ENCODE measurements at regions not wholly inside any gene's neighbourhood (a gene's known extent, or its start where the extent isn't known, plus 50 kb on each side); places are given as distances from the start of the nearest gene placed in this dataset.

DNA sequence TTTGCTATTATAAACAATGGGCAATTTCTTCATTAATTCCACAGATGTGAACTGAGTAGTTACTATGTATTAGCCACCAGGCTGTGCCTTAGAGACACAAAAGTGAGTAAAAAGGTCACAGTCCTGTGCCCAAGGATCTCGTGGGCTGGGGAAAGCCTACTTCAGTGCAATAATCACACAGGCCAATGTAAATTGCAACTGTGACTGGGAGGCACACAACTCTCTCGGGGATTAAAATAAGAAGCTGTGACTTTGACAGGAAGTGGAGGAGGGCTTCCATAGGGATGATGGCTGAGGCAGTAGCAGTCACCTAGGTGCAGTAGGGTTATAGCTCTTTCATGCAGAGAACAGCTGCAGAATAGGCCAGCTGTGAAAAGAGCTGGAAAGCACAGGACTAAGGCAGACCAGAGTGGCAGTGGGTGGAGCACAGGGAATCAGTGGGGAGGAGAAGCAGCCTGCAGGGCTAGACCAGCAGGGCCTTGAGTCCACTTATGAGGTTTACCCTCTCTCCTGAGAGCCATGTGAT lies 121.9 kb downstream of the MAB21L3 start:
- no peak for DNase-seq

DNA sequence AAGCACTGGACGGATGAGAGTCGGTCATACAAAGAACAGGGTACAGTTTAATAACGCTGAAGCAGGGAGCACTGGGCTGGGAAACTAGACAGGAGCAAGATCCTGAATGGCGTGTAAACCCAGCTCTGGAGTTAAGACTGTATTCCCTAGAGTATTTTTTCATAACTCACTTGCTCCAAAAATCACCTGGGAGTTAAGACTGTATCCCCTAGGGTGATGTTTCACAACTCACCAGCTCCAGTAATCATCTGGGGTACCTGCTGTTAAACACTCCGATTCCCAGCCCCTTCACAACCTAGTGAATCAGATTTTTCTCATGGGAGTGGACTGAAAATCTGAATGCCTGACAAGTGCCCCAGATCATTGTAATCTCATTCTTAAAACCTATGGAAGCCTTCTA lies 123.2 kb downstream of the MAB21L3 start:
- no peak for DNase-seq

- DNase-seq, result no peak
Observed at GRCh38 chr1:116239916-116240315, 128.7 kb downstream of the MAB21L3 start.

DNA sequence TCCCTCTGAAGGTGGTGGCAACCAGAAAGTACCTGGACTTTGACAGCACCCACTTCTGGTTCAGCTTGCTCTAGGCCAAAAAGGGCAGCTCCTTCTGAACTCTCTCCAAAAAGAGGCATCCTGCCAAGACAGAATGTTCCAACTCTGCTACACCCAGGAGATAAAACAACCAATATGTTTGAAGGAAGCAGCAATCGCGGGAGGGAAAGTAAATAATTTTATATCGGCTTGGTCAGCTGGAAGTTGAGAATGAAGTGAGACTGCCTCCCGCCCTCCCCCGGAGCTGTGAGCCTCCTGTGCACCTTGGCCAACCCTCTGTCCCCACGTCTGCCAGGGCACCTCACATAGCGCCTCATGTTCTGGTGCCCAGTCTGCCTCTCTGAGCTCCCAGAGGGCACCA lies 130.3 kb upstream of the ATP1A1 start:
- no peak for DNase-seq

GRCh38 chr1:116243333-116244054 lies 129.6 kb upstream of the ATP1A1 start:
- no peak for DNase-seq

- DNase-seq, result no peak
Observed at GRCh38 chr1:116246174-116246573, 126.9 kb upstream of the ATP1A1 start.

DNA sequence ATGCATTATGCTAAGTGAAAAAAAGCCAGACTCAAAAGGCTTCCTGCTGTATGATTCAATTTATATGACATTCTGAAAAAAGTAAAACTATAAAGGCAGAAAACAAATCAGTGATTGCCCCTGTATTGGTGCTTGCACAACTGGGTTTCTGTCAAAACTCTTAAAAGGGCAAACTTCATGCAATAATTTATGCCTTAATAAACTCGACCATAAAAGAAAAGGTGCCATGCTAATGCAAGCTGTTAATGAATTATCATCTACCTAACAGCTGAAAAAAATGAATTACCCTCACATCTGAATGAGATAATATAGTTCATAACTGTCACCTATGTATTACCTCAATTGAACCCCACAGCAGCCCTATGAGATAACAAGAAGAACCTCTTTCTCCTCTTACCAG lies 120.8 kb upstream of the ATP1A1 start:
- DNase-seq, result no peak

DNA sequence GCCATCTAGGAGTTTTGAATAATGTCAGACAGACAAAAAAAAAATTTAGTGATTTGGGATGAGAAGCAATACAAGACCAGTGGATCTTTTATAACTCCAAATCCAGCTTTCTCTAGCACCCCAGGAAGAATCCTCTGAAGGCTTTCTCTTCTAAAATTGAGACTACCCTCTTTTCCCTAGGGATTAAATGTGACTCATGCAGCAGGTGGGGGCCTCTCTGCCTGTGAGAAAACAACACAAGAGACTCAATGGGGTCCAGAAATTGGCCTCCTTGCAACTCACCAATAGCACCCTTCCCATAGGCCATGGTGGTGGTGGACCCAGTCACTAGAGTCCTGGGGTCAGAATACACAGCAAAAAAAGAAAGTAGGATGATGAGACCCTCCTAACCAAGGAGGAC lies 120.3 kb upstream of the ATP1A1 start:
- no peak for DNase-seq

- no peak for DNase-seq
Observed at GRCh38 chr1:116253566-116254382, 119.3 kb upstream of the ATP1A1 start.

DNA sequence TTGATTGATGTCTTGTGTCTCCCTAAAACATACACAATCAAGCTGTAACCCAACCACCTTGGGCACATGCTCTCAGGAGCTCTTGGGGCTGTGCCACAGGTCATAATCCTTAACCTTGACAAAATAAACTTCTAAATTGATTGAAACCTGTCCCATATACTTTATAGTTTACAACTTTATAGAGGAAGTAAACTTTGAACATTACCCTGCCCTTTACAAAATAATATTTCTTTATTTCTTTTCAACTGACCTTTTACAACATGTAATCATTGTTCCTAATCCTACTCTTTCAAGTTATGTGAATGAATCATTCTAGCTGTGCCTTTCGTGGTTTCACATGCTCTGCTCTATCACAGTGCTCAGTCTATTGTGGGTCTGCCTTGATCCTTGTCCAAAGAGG lies 118.3 kb upstream of the ATP1A1 start:
- DNase-seq, result no peak

DNA sequence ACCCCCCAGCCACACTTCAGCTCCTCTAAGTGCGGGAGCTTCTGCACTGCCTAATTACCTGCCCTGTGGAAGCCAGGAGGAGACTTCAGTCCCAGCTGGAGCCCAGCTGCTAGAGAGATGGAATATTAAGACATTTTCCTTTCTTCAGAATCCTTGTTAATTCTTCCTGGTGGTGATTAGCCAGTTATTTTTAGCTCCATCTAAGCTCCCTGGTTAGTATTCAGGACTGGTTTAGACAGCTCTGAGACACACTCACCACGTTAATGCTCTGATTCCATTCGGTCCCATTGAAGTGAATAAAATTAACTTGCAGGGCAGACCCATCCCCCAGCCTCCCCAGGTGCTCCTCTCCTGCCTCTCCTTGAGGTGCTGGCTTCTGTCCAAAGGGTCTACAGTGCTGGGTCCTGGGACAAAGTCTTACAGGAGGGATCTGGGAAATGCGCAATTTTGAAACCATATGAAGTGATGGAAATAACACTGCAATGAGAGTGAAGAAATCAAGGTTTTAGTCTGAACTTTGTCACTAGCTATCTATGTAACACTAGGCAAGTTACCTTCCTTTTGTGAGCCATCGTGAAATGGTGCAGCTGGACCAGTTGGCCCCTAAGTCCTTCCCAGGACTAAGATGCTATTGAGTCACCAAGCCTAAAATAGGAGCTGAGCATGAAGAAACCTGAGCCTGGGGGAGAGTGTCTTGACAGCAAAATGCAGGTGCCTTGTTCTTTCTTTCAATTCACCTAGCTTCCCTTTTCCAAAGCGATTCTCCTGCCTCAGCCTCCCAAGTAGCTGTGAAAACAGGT lies 117.4 kb upstream of the ATP1A1 start:
- no peak for DNase-seq

DNA sequence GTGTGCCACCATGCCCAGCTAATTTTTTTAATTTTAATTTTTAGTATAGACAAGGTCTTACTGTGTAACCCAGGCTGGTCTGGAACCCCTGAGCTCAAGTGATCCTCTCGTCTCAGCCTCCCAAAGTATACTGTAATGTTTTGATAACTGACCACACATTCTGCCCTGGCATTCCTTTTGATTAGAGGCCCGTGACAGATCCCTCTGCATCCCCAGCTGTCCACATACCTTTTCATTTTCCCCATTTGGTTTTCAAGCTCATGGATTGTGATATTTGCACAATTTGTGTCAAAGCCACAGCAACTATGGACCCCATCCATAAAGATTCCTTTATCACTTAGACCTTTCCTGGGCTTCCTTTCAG lies 116.8 kb upstream of the ATP1A1 start:
- DNase-seq, result peak; percentile 3

GRCh38 chr1:116256875-116257274 lies 116.2 kb upstream of the ATP1A1 start:
- no peak for DNase-seq

GRCh38 chr1:116257341-116257767 lies 115.7 kb upstream of the ATP1A1 start:
- DNase-seq, result no peak

DNA sequence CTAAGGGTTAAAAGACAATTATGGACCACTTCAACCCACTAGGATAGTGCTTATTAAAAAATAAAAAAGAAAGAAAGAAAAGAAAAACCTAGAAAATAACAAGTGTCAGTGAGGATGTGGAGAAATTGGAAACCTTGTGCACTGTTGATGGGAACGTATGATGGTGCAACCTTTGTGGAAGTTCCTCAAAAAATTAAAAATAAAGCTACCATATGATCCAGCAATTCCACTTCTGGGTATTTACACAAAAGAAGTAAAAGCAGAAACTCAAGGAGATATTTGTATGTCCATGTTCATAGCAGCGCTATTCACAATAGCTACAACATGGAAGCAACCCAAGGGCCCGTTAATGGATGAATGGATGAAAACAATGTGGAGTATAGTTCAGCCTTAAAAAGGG lies 115.2 kb upstream of the ATP1A1 start:
- no peak for DNase-seq

DNA sequence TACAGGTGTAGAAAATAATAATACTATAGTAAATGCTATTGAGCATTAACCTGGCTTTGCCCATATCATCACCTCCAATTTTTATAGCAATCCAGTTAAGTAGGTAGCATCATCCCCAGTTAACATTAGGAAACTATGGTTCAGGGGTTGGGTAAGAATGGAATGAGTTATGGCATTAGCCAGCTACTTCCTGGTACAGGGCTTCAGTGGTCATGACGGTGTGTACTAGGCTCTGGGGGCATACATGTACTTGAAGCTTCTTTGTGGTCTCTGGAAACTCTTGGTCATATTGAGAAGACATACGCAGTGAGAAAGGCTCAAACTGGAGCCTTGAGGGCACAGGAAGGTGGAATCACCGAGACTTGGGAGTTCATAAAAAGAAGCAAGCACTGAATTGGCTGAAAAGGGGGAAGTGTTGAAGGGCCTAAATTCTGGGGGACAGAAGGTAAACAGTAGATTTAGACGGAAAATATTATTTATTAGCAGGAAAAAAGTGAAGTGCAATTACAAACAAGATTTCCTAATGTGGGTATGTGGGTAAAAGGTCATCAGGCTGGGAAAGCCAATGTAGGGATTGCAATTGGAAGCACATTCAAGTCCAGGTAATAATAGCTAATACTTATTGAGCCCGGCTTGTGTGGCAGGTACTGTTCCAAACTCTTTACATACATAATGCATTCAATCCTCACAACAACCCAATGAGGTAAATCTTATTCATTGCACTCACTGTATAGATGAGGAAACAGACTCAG lies 114.2 kb upstream of the ATP1A1 start:
- DNase-seq, result no peak

DNA sequence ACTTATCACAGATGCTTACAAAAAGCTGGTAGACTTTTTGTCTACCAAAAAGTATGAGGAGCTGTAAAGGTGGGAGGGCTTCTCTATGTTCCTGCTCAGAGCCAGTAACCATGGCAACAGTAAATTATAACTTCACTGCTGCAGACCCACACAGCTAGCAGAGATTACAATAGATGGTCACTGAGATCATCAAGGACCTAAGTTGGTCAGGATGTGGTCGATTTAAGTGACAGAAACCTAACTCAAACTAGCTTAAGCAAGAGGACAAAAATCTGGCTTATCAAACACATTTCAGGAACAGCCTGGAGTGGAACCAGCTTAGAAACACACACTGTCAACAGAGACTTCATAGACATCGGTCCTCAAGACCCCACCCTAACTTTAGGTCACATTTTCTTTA lies 113.4 kb upstream of the ATP1A1 start:
- no peak for DNase-seq

GRCh38 chr1:116260115-116260514 lies 112.9 kb upstream of the ATP1A1 start:
- no peak for DNase-seq

DNA sequence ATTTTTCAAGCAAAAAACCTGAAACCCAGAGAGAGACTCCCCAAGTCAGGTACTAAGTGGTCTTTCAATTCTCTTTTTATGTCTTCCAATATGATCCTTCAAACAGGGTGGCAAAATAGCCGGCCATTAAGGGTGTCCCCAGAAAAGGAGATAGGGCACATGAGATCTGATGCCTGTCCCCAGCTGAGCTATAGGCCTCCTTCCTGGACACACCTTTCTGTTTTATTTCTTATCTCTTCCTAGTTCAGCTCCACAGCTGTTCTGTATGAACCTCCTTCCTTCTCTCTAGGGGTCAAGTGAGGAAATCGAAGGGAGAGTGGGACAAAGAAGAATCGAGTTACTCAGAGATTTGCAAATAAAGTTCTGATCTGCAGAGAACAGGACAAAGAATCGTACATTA lies 112.4 kb upstream of the ATP1A1 start:
- DNase-seq, result no peak

GRCh38 chr1:116261227-116261626 lies 111.8 kb upstream of the ATP1A1 start:
- DNase-seq, result no peak

GRCh38 chr1:116262207-116262994 lies 110.6 kb upstream of the ATP1A1 start:
- DNase-seq, result no peak

DNA sequence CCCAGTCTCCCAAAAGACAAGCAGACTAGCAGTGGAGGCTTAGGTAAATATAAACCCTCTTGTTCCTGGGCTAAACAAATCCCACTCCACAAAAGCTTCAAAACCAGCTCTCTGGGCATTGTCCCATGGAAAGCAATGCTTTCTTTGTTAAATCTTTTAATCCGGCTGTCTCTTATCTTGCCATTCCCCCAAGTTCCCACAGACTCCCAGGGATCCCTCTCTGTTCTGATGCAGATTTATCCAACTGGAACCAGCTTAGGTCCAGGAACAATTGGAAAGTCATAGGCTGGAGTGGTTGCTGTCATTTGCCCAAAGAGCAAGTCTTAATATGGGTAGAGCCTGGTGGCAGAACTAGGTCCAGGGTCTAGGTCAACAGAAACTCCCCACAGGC lies 110.1 kb upstream of the ATP1A1 start:
- no peak for DNase-seq

All from fibroblast of skin of scalp (primary cell).